ENCODE measurements at regions not wholly inside any gene's neighbourhood (a gene's known extent, or its start where the extent isn't known, plus 50 kb on each side); places are given as distances from the start of the nearest gene placed in this dataset.

- DNase-seq (ENCODE audit: insufficient read length, low spot score): no peak
- FAIRE-seq: no peak
- no peak for TF ChIP-seq CTCF (IDR thresholded peaks at IDR 0.05; ENCODE audit: insufficient read depth, missing control alignments)
These were observed 2868.3 kb upstream of the PCDH20 start for GRCh38 chr13:64283926-64284325.

GRCh38 chr13:64278493-64278892 lies 2862.8 kb upstream of the PCDH20 start:
- TF ChIP-seq CTCF (IDR thresholded peaks at IDR 0.05; ENCODE audit: insufficient read depth, missing control alignments): no peak
- DNase-seq (ENCODE audit: insufficient read length, low spot score) (no peak), FAIRE-seq (no peak)

GRCh38 chr13:64277097-64277496 lies 2861.4 kb upstream of the PCDH20 start:
- no peak for DNase-seq (ENCODE audit: insufficient read length, low spot score)
- FAIRE-seq: no peak
- no peak for TF ChIP-seq CTCF (IDR thresholded peaks at IDR 0.05; ENCODE audit: insufficient read depth, missing control alignments)

GRCh38 chr13:64276232-64276631 lies 2860.6 kb upstream of the PCDH20 start:
- DNase-seq (ENCODE audit: insufficient read length, low spot score): no peak
- FAIRE-seq: no peak
- TF ChIP-seq CTCF (IDR thresholded peaks at IDR 0.05; ENCODE audit: insufficient read depth, missing control alignments): no peak

- DNase-seq (ENCODE audit: insufficient read length, low spot score) (no peak), FAIRE-seq (no peak)
- no peak for TF ChIP-seq CTCF (IDR thresholded peaks at IDR 0.05; ENCODE audit: insufficient read depth, missing control alignments)
These were observed 2859.0 kb upstream of the PCDH20 start for GRCh38 chr13:64274481-64275217.

- TF ChIP-seq CTCF (IDR thresholded peaks at IDR 0.05; ENCODE audit: insufficient read depth, missing control alignments): no peak
- FAIRE-seq (no peak), DNase-seq (ENCODE audit: insufficient read length, low spot score) (no peak)
These were observed 2858.1 kb upstream of the PCDH20 start for GRCh38 chr13:64273780-64274179.

GRCh38 chr13:64272681-64273080 lies 2857.0 kb upstream of the PCDH20 start:
- DNase-seq (ENCODE audit: insufficient read length, low spot score) (no peak), FAIRE-seq (no peak)
- no peak for TF ChIP-seq CTCF (IDR thresholded peaks at IDR 0.05; ENCODE audit: insufficient read depth, missing control alignments)
